ENCODE measurements at regions not wholly inside any gene's neighbourhood (a gene's known extent, or its start where the extent isn't known, plus 50 kb on each side); places are given as distances from the start of the nearest gene placed in this dataset.

- TF ChIP-seq, protein P1, sequence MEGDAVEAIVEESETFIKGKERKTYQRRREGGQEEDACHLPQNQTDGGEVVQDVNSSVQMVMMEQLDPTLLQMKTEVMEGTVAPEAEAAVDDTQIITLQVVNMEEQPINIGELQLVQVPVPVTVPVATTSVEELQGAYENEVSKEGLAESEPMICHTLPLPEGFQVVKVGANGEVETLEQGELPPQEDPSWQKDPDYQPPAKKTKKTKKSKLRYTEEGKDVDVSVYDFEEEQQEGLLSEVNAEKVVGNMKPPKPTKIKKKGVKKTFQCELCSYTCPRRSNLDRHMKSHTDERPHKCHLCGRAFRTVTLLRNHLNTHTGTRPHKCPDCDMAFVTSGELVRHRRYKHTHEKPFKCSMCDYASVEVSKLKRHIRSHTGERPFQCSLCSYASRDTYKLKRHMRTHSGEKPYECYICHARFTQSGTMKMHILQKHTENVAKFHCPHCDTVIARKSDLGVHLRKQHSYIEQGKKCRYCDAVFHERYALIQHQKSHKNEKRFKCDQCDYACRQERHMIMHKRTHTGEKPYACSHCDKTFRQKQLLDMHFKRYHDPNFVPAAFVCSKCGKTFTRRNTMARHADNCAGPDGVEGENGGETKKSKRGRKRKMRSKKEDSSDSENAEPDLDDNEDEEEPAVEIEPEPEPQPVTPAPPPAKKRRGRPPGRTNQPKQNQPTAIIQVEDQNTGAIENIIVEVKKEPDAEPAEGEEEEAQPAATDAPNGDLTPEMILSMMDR (conservative IDR thresholded peaks at IDR 0.05; ENCODE audit: low read depth, low read length): no peak
- TF ChIP-seq EZH2 (IDR thresholded peaks at IDR 0.05; ENCODE audit: borderline replicate concordance, low read depth, low read length, poor library complexity, severe bottlenecking): no peak
Measured at GRCh38 chr3:150308037-150308319, 100.1 kb upstream of the TSC22D2 start.
